ENCODE measurements at regions not wholly inside any gene's neighbourhood (a gene's known extent, or its start where the extent isn't known, plus 50 kb on each side); places are given as distances from the start of the nearest gene placed in this dataset.

- no peak for DNase-seq
Measured at GRCh38 chr14:58785701-58786100, 147.9 kb downstream of the DACT1 start.

GRCh38 chr14:58787592-58787991, 149.8 kb downstream of the DACT1 start:
- DNase-seq: no peak

- DNase-seq: no peak
Measured at GRCh38 chr14:58788655-58789503, 151.1 kb downstream of the DACT1 start.

- DNase-seq: no peak
Measured at GRCh38 chr14:58789736-58790135, 152.0 kb downstream of the DACT1 start.

- DNase-seq: no peak
Measured at GRCh38 chr14:58792416-58792815, 154.7 kb downstream of the DACT1 start.

- DNase-seq: no peak
Measured at GRCh38 chr14:58793131-58793740, 155.5 kb downstream of the DACT1 start.

- no peak for DNase-seq
Measured at GRCh38 chr14:58794993-58795762, 157.4 kb downstream of the DACT1 start.

GRCh38 chr14:58796242-58797009, 158.7 kb downstream of the DACT1 start:
- no peak for DNase-seq

GRCh38 chr14:58797010-58797429, 159.3 kb downstream of the DACT1 start:
- DNase-seq: no peak

GRCh38 chr14:58798173-58798572, 160.4 kb downstream of the DACT1 start:
- no peak for DNase-seq

- no peak for DNase-seq
Measured at GRCh38 chr14:58801086-58801485, 163.3 kb downstream of the DACT1 start.

GRCh38 chr14:58805057-58805456, 167.3 kb downstream of the DACT1 start:
- DNase-seq: peak; percentile 20

- DNase-seq: peak; percentile 97
Measured at GRCh38 chr14:58805605-58806409, 168.0 kb downstream of the DACT1 start.

GRCh38 chr14:58807191-58807590, 169.4 kb downstream of the DACT1 start:
- no peak for DNase-seq

- DNase-seq: peak; percentile 76
Measured at GRCh38 chr14:58808828-58809227, 171.1 kb downstream of the DACT1 start.

GRCh38 chr14:58809520-58809919, 171.8 kb downstream of the DACT1 start:
- no peak for DNase-seq

GRCh38 chr14:58812050-58812910, 174.5 kb downstream of the DACT1 start:
- no peak for DNase-seq

- no peak for DNase-seq
Measured at GRCh38 chr14:58813745-58814144, 176.0 kb downstream of the DACT1 start.

- DNase-seq: no peak
Measured at GRCh38 chr14:58814466-58814865, 176.7 kb downstream of the DACT1 start.

GRCh38 chr14:58815161-58815701, 177.5 kb downstream of the DACT1 start:
- no peak for DNase-seq

- DNase-seq: no peak
Measured at GRCh38 chr14:58815794-58816193, 178.0 kb downstream of the DACT1 start.

Measured in NCI-H1105 (cell line).